MM.1S (cell line): ENCODE measurements at regions not wholly inside any gene's neighbourhood (a gene's known extent, or its start where the extent isn't known, plus 50 kb on each side); places are given as distances from the start of the nearest gene placed in this dataset.

ENCODE experiments used
- CTCF ChIP-seq: fragments of 300-600 bp; sonication (generic); IDR thresholded peaks from 2 replicates; pipeline ENCODE4 v1.5.1; 2016; ENCODE audit warnings: antibody characterized with exemption, low read length, mixed read lengths
- EZH2 ChIP-seq: fragments of 300-600 bp; sonication (generic); optimal IDR thresholded peaks from 2 replicates; pipeline ENCODE3; 2017; ENCODE audit warnings: low read depth, mild to moderate bottlenecking, antibody characterized with exemption, low read length, mixed read lengths

GRCh38 chr3:146313031-146313745 lies 62.3 kb upstream of the PLSCR4 start:
- TF ChIP-seq CTCF (no peak), EZH2 (no peak)
